ENCODE measurements at regions not wholly inside any gene's neighbourhood (a gene's known extent, or its start where the extent isn't known, plus 50 kb on each side); places are given as distances from the start of the nearest gene placed in this dataset.

DNA sequence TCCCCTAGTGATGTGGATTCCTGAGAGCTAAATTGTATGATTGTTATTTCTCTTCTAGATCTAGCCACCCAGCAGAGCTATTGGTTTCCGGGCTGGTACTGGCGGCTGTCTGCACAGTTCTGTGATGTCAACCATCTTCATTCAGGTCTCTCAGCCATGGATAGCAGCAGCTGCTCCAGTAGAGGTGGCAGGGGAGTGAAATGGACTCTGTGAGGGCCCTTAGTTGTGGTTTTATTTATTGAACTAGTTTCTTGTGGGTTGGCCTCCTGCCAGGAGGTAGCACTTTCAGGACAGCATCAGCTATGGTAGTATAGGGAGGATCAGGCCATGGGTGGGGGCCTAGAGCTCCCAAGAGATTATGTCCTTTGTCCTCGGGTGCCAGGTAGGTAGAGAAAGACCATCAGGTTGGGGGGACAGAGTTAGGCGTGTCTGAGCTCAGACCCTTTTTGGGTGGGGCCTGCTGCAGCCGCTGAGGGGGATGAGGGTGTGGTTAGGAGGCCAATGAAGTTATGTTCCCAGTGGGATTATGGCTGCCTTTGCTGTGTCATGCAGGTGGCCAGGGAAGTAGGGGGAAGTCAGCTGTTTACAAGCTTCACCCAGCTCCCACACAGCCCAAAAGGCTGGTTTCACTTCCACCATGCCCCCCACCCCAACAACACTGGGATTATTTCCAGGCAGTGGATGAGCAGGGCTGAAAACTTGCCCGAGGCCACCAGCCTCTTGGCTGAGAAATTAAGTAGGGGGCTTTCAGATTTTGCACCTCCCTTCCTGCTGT is 55.1 kb upstream of the RGS4 start:
- H3K27me3 ChIP-seq, result no peaks in the 10 kb centered on the region
- H3K9me3 ChIP-seq, result no peaks in the 10 kb centered on the region
- intact Hi-C loops (cut with DNase I; ENCODE audit: low total_unique reads), result no loop called here
- no peaks in the 10 kb centered on the region for H3K36me3 ChIP-seq (ENCODE audit: low read depth, missing control alignments)
- no peak overlapping the region for H3K27ac ChIP-seq
- no peaks in the 10 kb centered on the region for H3K4me1 ChIP-seq
- H3K4me3 ChIP-seq, result no peak overlapping the region
- no peak for DNase-seq
- 88 to 98% methylated on average over 6 of the region's 6 CpGs for whole genome bisulfite sequencing, 2 donors
- TF ChIP-seq, protein P1, sequence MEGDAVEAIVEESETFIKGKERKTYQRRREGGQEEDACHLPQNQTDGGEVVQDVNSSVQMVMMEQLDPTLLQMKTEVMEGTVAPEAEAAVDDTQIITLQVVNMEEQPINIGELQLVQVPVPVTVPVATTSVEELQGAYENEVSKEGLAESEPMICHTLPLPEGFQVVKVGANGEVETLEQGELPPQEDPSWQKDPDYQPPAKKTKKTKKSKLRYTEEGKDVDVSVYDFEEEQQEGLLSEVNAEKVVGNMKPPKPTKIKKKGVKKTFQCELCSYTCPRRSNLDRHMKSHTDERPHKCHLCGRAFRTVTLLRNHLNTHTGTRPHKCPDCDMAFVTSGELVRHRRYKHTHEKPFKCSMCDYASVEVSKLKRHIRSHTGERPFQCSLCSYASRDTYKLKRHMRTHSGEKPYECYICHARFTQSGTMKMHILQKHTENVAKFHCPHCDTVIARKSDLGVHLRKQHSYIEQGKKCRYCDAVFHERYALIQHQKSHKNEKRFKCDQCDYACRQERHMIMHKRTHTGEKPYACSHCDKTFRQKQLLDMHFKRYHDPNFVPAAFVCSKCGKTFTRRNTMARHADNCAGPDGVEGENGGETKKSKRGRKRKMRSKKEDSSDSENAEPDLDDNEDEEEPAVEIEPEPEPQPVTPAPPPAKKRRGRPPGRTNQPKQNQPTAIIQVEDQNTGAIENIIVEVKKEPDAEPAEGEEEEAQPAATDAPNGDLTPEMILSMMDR (IDR thresholded peaks at IDR 0.05), result no peak

DNA sequence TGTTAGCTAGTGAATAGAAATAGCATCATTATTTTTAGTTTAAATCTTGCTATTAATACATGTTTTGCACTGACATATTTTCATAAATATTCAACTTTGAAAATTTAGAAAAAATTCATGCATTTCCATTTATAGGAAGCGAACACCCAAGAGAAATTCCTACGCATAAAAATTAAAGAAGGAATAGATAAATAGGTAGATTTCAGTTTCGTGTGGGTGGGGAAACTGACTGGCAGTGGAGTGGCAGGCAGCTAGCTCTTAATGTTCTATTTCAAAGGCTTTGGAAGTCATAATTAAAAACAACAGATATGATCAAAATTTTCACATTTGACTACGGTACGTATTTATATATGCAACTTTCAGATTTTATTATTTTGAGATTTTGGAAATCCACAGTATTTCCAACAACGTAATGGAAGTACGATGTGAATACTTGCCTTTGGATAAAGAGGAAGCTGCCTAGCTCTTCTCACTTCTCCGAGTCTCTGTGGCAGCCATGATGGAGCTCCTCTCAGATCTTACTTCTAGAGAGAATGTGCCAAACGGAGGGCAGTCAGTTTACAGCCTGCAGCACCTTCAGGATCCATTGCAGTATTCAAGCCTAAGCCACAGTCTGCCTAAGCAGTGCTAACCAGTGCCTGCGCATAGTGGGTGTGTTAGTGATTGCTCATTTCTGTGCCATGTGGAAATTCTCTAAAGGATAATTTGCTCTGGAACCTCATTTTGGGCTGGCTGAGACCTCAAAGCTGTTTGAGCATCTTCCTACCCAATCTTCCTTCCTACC is 62.9 kb upstream of the RGS4 start:
- no peak for DNase-seq
- H3K36me3 ChIP-seq (ENCODE audit: low read depth, missing control alignments), result no peaks in the 10 kb centered on the region
- TF ChIP-seq, protein P1 (IDR thresholded peaks at IDR 0.05), result no peak
- no peak for TF ChIP-seq POLR2A (IDR thresholded peaks at IDR 0.05)
- no peak overlapping the region for H3K4me3 ChIP-seq
- H3K27me3 ChIP-seq, result no peaks in the 10 kb centered on the region
- no peaks in the 10 kb centered on the region for H3K4me1 ChIP-seq
- no peaks in the 10 kb centered on the region for H3K9me3 ChIP-seq
- WGBS, 2 donors, result 64 to 69% methylated on average over 10 of the region's 10 CpGs
- no peak overlapping the region for H3K27ac ChIP-seq
- intact Hi-C loops (cut with DNase I; ENCODE audit: low total_unique reads), result no loop called here

DNA sequence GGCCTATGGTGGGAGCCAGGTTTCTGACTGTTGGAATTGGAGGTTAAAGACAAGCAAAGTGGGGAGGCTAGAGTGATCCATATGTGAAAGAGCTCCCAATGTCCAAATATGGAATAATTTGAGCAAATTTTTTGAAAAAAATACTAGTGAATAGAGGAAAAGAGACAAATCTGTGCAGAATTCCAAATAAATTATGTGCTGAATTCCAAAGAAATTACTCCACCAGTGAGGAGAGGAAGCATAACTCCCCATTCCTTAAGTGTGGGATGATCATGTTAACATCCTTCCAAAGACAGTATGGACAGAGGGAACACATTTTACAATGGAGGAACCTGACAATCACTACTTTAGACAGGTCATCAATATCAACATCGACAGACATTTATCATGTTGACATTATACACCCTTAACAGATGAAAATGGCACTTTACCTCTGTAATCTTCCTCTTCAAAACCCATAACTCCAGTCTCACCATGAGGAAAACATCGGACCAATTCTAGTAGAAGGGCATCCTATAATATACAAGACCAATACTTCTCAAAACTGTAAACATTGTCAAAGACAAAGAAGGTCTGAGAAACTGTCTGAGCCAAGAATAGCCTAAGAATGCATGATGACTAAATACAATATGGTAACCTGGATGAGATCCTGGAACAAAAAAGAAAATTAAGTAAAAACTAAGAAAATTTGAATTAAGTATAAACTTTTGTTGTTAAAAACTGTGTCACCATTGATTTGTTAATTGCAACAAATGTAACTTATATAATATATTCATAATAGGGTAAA is 71.5 kb upstream of the RGS4 start:
- Histone ChIP-seq H3K4me1 (no peaks in the 10 kb centered on the region), H3K27me3 (no peaks in the 10 kb centered on the region), H3K36me3 (ENCODE audit: low read depth, missing control alignments) (no peaks in the 10 kb centered on the region), H3K27ac (no peak overlapping the region), H3K4me3 (no peak overlapping the region), H3K9me3 (no peaks in the 10 kb centered on the region)
- 84 to 87% methylated on average over 2 of the region's 2 CpGs for WGBS, 2 donors
- intact Hi-C loops (cut with DNase I; ENCODE audit: low total_unique reads), result no loop called here
- TF ChIP-seq, protein P1 (IDR thresholded peaks at IDR 0.05), result no peak
- no peak for TF ChIP-seq POLR2A (IDR thresholded peaks at IDR 0.05)
- DNase-seq, result no peak

DNA sequence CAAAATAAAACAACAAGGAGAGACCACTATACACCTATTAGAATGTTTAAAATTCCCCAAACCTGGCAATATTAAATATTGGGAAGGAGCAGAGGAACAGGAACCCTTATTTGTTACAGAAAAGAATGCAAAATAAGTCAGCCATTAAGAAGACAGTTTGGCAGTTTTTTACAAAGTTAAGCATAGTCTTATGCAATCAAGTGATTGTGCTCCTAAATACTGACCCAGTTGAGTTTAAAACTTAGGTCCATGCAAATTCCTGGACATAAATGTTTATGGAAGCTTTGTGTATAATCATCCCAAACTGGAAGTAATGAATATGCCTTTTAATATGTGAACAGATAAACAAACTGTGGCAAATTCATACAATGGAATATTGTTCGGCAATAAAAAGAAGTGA is 72.9 kb upstream of the RGS4 start:
- H3K9me3 ChIP-seq, result no peaks in the 10 kb centered on the region
- no peak for DNase-seq
- no peaks in the 10 kb centered on the region for H3K4me1 ChIP-seq
- no peak overlapping the region for H3K27ac ChIP-seq
- WGBS, 2 donors, result 55 to 73% methylated on average over 1 of the region's 1 CpG
- TF ChIP-seq POLR2A (IDR thresholded peaks at IDR 0.05), result no peak
- TF ChIP-seq, protein P1 (IDR thresholded peaks at IDR 0.05), result no peak
- no peak overlapping the region for H3K4me3 ChIP-seq
- intact Hi-C loops (cut with DNase I; ENCODE audit: low total_unique reads), result no loop called here
- H3K27me3 ChIP-seq, result no peaks in the 10 kb centered on the region
- H3K36me3 ChIP-seq (ENCODE audit: low read depth, missing control alignments), result no peaks in the 10 kb centered on the region

Data from testis (tissue), 2 donors.